Uterus (tissue), 3 donors: ENCODE measurements at regions not wholly inside any gene's neighbourhood (a gene's known extent, or its start where the extent isn't known, plus 50 kb on each side); places are given as distances from the start of the nearest gene placed in this dataset.
"Not testable (repeated sequence)": the region's sequence is repeated elsewhere in the genome, so short reads cannot be mapped to it uniquely, and the experiment has no call there.

Source experiments
- DNase-seq, 2 donors: peaks; one replicate each; pipeline ENCODE4 v3.0.0-alpha.2; 2019 to 2020
- H3K27ac ChIP-seq, 2 donors: fragments of 200-600 bp; sonication (generic); 1 replicate in 1 of 2; 2 replicates in 1 of 2; pipeline ENCODE4 v1.5.1; 2016 to 2018
- H3K27me3 ChIP-seq, 2 donors: fragments of 200-600 bp; sonication (generic); one replicate each; pipeline ENCODE4 v1.5.1; 2018 to 2019; ENCODE audit warnings: control low read depth in 1 of 2
- H3K36me3 ChIP-seq, 2 donors: fragments of 200-600 bp; sonication (generic); one replicate each; pipeline ENCODE4 v1.5.1; 2019; ENCODE audit warnings: control low read depth in 1 of 2
- H3K4me1 ChIP-seq, 2 donors: fragments of 200-600 bp; sonication (generic); one replicate each; pipeline ENCODE4 v1.5.1; 2018 to 2019; ENCODE audit warnings: control low read depth in 1 of 2
- H3K4me3 ChIP-seq, 2 donors: fragments of 200-600 bp; sonication (generic); 1 replicate in 1 of 2; 2 replicates in 1 of 2; pipeline ENCODE4 v1.5.1; 2018 to 2019; ENCODE audit warnings: mild to moderate bottlenecking in 1 of 2
- H3K9me3 ChIP-seq, 2 donors: fragments of 200-600 bp; sonication (generic); one replicate each; pipeline ENCODE4 v1.5.1; 2019; ENCODE audit warnings: control low read depth in 1 of 2
- CTCF ChIP-seq, 4 experiments: fragments of 200-600 bp in 2 of 4; fragments of 450-650 bp in 2 of 4; sonication (generic) in 2 of 4; IDR thresholded peaks; one replicate each; pipeline ENCODE4 v1.5.1; 2016 to 2019; ENCODE audit warnings: antibody characterized with exemption in 4 of 4, mild to moderate bottlenecking in 2 of 4, moderate library complexity in 1 of 4
- POLR2A ChIP-seq, 2 donors: fragments of 450-650 bp; IDR thresholded peaks; one replicate each; pipeline ENCODE4 v1.6.1; 2016; ENCODE audit warnings: antibody characterized with exemption in 2 of 2, mild to moderate bottlenecking in 1 of 2, moderate library complexity in 1 of 2
- intact Hi-C: fragments of 100-400 bp; cut with DNase I; formaldehyde crosslinking; loops from one replicate; pipeline ENCODE4 v1.15.1; 2023; ENCODE audit warnings: low total_unique reads
- donor health status: DM: yes; HTN: yes; CAD: no.

GRCh38 chr15:91445695-91446228 lies 345.7 kb downstream of the SV2B start:
- H3K36me3 ChIP-seq = no peaks in the 10 kb centered on the region
- H3K27ac ChIP-seq = no peak overlapping the region
- no peaks in the 10 kb centered on the region for H3K4me1 ChIP-seq
- TF ChIP-seq CTCF (IDR thresholded peaks at IDR 0.05) (no peak), POLR2A (IDR thresholded peaks at IDR 0.05) (no peak)
- no peaks in the 10 kb centered on the region for H3K27me3 ChIP-seq
- no peak for DNase-seq
- H3K4me3 ChIP-seq = no peak overlapping the region
- intact Hi-C loops = no loop called here
- H3K9me3 ChIP-seq = no peaks in the 10 kb centered on the region

- intact Hi-C loops = no loop called here
- no peak overlapping the region for H3K27ac ChIP-seq
Measured at GRCh38 chr15:91447991-91448644, 348.1 kb downstream of the SV2B start.

GRCh38 chr15:91453376-91453775 lies 353.3 kb downstream of the SV2B start:
- H3K36me3 ChIP-seq, H3K4me1 ChIP-seq, H3K27me3 ChIP-seq, intact Hi-C loops, H3K27ac ChIP-seq, DNase-seq, H3K4me3 ChIP-seq, H3K9me3 ChIP-seq: not testable (repeated sequence)

More at GRCh38 chr15:91447991-91448644, 348.1 kb downstream of the SV2B start:
- Histone ChIP-seq H3K36me3 (no peaks in the 10 kb centered on the region), H3K4me1 (no peaks in the 10 kb centered on the region), H3K27me3 (no peaks in the 10 kb centered on the region), H3K4me3 (no peak overlapping the region), H3K9me3 (no peaks in the 10 kb centered on the region)
- no peak for TF ChIP-seq POLR2A (IDR thresholded peaks at IDR 0.05)
- no peak for TF ChIP-seq CTCF (IDR thresholded peaks at IDR 0.05)
- DNase-seq = no peak

GRCh38 chr15:91456251-91456718 lies 356.2 kb downstream of the SV2B start:
- no peaks in the 10 kb centered on the region for H3K27me3 ChIP-seq
- H3K9me3 ChIP-seq = no peaks in the 10 kb centered on the region
- no peak for TF ChIP-seq CTCF (IDR thresholded peaks at IDR 0.05)
- TF ChIP-seq POLR2A (IDR thresholded peaks at IDR 0.05) = no peak
- H3K4me3 ChIP-seq = no peak overlapping the region
- no peaks in the 10 kb centered on the region for H3K4me1 ChIP-seq
- intact Hi-C loops = no loop called here
- no peak for DNase-seq
- H3K27ac ChIP-seq = no peak overlapping the region
- no peaks in the 10 kb centered on the region for H3K36me3 ChIP-seq

- Histone ChIP-seq H3K4me3 (no peak overlapping the region), H3K27ac (no peak overlapping the region), H3K36me3 (no peaks in the 10 kb centered on the region), H3K27me3 (no peaks in the 10 kb centered on the region), H3K9me3 (no peaks in the 10 kb centered on the region), H3K4me1 (no peaks in the 10 kb centered on the region)
- TF ChIP-seq CTCF (IDR thresholded peaks at IDR 0.05) (no peak), POLR2A (IDR thresholded peaks at IDR 0.05) (no peak)
- intact Hi-C loops = no loop called here
- no peak for DNase-seq
Measured at GRCh38 chr15:91456921-91457320, 356.9 kb downstream of the SV2B start.
